GM23338 (cell line): ENCODE measurements at regions not wholly inside any gene's neighbourhood (a gene's known extent, or its start where the extent isn't known, plus 50 kb on each side); places are given as distances from the start of the nearest gene placed in this dataset.

Experiments used
- ATAC-seq: fragments of 200-7000 bp; cut with Tn5 transposase; 3 replicates; pipeline ENCODE4 v1.9.1; 2020
- DNase-seq: peaks from one replicate; pipeline ENCODE4 v3.0.0-alpha.2; 2015; ENCODE audit warnings: low spot score
- H2AFZ ChIP-seq: fragments of 200-600 bp; sonication (generic); 2 replicates; pipeline ENCODE4 v1.8.0; 2016; ENCODE audit warnings: antibody characterized with exemption, mild to moderate bottlenecking, moderate library complexity
- H3F3A ChIP-seq: fragments of 200-600 bp; sonication (generic); replicated peaks from 2 replicates; pipeline ENCODE4 v1.8.0; 2017; ENCODE audit warnings: antibody characterized with exemption, mixed run types, low read depth
- H3K27ac ChIP-seq: fragments of 200-600 bp; sonication (generic); 2 replicates; pipeline ENCODE4 v1.6.1; 2016; ENCODE audit warnings: low read depth
- H3K27me3 ChIP-seq: fragments of 200-600 bp; sonication (generic); 2 replicates; pipeline ENCODE4 v1.8.0; 2016; ENCODE audit warnings: mild to moderate bottlenecking, mixed run types, moderate library complexity; ENCODE audit not compliant: insufficient read depth
- H3K36me3 ChIP-seq: fragments of 200-600 bp; sonication (generic); 2 replicates; pipeline ENCODE4 v1.8.0; 2016; ENCODE audit warnings: mild to moderate bottlenecking; ENCODE audit not compliant: insufficient read depth
- H3K4me1 ChIP-seq: fragments of 200-600 bp; sonication (generic); 2 replicates; pipeline ENCODE4 v1.8.0; 2016; ENCODE audit warnings: mild to moderate bottlenecking, moderate library complexity; ENCODE audit not compliant: insufficient read depth
- H3K4me2 ChIP-seq: fragments of 200-600 bp; sonication (generic); 2 replicates; pipeline ENCODE4 v1.7.1; 2017; ENCODE audit warnings: mixed run types
- H3K4me3 ChIP-seq: fragments of 200-600 bp; sonication (generic); 2 replicates; pipeline ENCODE4 v1.6.1; 2016; ENCODE audit warnings: mixed run types
- H3K79me2 ChIP-seq: fragments of 200-600 bp; sonication (generic); replicated peaks from 2 replicates; pipeline ENCODE4 v1.8.0; 2017; ENCODE audit warnings: mild to moderate bottlenecking; ENCODE audit not compliant: insufficient read depth
- H3K9me2 ChIP-seq: fragments of 200-600 bp; sonication (generic); 2 replicates; pipeline ENCODE4 v1.8.0; 2017; ENCODE audit not compliant: insufficient read depth
- H4K20me1 ChIP-seq: fragments of 200-600 bp; sonication (generic); replicated peaks from 2 replicates; pipeline ENCODE4 v1.8.0; 2017; ENCODE audit warnings: mild to moderate bottlenecking; ENCODE audit not compliant: insufficient read depth
- H3K27ac Mint-ChIP-seq: 2 replicates; pipeline ENCODE4 v1.8.0; 2020; ENCODE audit warnings: inconsistent platforms, mild to moderate bottlenecking, moderate library complexity, mixed read lengths
- H3K27me3 Mint-ChIP-seq: 3 replicates; pipeline ENCODE4 v1.8.0; 2022; ENCODE audit warnings: low read depth, mild to moderate bottlenecking, moderate library complexity, mixed read lengths, inconsistent platforms; ENCODE audit not compliant: insufficient read depth, poor library complexity
- H3K36me3 Mint-ChIP-seq: 3 replicates; pipeline ENCODE4 v1.8.0; 2021; ENCODE audit warnings: low read depth, mild to moderate bottlenecking, inconsistent platforms, moderate library complexity, mixed read lengths
- H3K4me1 Mint-ChIP-seq: 3 replicates; pipeline ENCODE4 v1.8.0; 2020; ENCODE audit warnings: mild to moderate bottlenecking, inconsistent platforms, mixed read lengths
- H3K4me3 Mint-ChIP-seq: 3 replicates; pipeline ENCODE4 v1.8.0; 2021; ENCODE audit warnings: moderate library complexity, mild to moderate bottlenecking, inconsistent platforms, mixed read lengths
- H3K9me3 Mint-ChIP-seq: 3 replicates; pipeline ENCODE4 v1.8.0; 2020; ENCODE audit warnings: moderate library complexity, mild to moderate bottlenecking, inconsistent platforms, mixed read lengths
- EZH2phosphoT487 ChIP-seq: fragments of 200-600 bp; sonication (generic); IDR thresholded peaks from one replicate; pipeline ENCODE4 v1.8.1; 2018; ENCODE audit warnings: antibody characterized with exemption; ENCODE audit not compliant: unreplicated experiment
- JUNB ChIP-seq: IDR thresholded peaks from one replicate; pipeline ENCODE4 v1.6.1; 2016; ENCODE audit warnings: antibody characterized with exemption; ENCODE audit not compliant: unreplicated experiment
- POLR2AphosphoS5 ChIP-seq: IDR thresholded peaks from 2 replicates; pipeline ENCODE4 v1.6.1; 2016; ENCODE audit warnings: antibody characterized with exemption, low read depth
- REST ChIP-seq: IDR thresholded peaks from one replicate; pipeline ENCODE4 v1.6.1; 2018; ENCODE audit warnings: antibody characterized with exemption; ENCODE audit not compliant: unreplicated experiment
- STAT1 ChIP-seq: IDR thresholded peaks from one replicate; pipeline ENCODE4 v1.6.1; 2016; ENCODE audit warnings: antibody characterized with exemption; ENCODE audit not compliant: unreplicated experiment
- ZNF114 ChIP-seq: fragments of 250-450 bp; sonication (Bioruptor Pico); IDR thresholded peaks from 2 replicates; pipeline ENCODE4 v1.5.0; 2020; ENCODE audit warnings: mild to moderate bottlenecking, moderate library complexity
- TF ChIP-seq, protein P1 (sequence below): fragments of 250-450 bp; sonication (Bioruptor Pico); IDR thresholded peaks from 2 replicates; pipeline ENCODE4 v1.5.0; 2020; ENCODE audit warnings: mild to moderate bottlenecking, moderate library complexity

DNA sequence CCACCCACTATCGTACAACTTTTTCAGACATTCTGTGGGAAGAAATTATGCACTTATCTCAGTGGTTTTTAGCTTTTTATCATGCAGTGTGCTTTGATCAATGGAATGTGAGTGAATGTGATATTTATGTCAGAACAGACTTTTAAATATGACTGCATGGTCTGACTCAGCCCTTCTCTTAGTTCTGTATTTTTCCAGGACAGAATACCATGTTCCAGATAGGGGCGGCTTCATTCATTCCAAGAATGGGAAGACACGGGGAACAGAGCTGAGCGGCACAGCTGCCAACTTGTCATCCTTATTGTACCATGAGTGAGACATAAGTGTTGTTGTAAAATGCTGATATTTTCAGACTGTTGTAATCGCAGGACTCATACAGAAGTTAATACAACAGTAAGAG is 214.6 kb upstream of the NCAM2 start:
- Histone ChIP-seq H3K36me3 (peaks cover 11% of the 10 kb centered on the region; the same call in 1 of the 2 replicates), H3K27me3 (no peaks in the 10 kb centered on the region), H3F3A (no peaks in the 10 kb centered on the region), H3K27ac (no peak overlapping the region), H3K4me3 (no peak overlapping the region), H4K20me1 (no peaks in the 10 kb centered on the region), H3K9me2 (0 out of 2 replicates have a peak, but pooled peaks cover 3% of the 10 kb centered on the region), H3K4me2 (no peak overlapping the region), H2AFZ (no peak overlapping the region; the same call in 1 of the 2 replicates), H3K4me1 (no peaks in the 10 kb centered on the region), H3K79me2 (no peaks in the 10 kb centered on the region)
- Mint-ChIP-seq H3K4me1 (peaks cover 8% of the 10 kb centered on the region; the same call in 1 of the 3 replicates), H3K27ac (no peak overlapping the region), H3K36me3 (peaks cover 45% of the 10 kb centered on the region), H3K27me3 (peaks cover 8% of the 10 kb centered on the region), H3K4me3 (no peak overlapping the region), H3K9me3 (peaks cover 44% of the 10 kb centered on the region)
- DNase-seq (no peak), ATAC-seq (no peak)
- no peak for TF ChIP-seq REST
- TF ChIP-seq POLR2AphosphoS5, result no peak
- TF ChIP-seq, protein P1, sequence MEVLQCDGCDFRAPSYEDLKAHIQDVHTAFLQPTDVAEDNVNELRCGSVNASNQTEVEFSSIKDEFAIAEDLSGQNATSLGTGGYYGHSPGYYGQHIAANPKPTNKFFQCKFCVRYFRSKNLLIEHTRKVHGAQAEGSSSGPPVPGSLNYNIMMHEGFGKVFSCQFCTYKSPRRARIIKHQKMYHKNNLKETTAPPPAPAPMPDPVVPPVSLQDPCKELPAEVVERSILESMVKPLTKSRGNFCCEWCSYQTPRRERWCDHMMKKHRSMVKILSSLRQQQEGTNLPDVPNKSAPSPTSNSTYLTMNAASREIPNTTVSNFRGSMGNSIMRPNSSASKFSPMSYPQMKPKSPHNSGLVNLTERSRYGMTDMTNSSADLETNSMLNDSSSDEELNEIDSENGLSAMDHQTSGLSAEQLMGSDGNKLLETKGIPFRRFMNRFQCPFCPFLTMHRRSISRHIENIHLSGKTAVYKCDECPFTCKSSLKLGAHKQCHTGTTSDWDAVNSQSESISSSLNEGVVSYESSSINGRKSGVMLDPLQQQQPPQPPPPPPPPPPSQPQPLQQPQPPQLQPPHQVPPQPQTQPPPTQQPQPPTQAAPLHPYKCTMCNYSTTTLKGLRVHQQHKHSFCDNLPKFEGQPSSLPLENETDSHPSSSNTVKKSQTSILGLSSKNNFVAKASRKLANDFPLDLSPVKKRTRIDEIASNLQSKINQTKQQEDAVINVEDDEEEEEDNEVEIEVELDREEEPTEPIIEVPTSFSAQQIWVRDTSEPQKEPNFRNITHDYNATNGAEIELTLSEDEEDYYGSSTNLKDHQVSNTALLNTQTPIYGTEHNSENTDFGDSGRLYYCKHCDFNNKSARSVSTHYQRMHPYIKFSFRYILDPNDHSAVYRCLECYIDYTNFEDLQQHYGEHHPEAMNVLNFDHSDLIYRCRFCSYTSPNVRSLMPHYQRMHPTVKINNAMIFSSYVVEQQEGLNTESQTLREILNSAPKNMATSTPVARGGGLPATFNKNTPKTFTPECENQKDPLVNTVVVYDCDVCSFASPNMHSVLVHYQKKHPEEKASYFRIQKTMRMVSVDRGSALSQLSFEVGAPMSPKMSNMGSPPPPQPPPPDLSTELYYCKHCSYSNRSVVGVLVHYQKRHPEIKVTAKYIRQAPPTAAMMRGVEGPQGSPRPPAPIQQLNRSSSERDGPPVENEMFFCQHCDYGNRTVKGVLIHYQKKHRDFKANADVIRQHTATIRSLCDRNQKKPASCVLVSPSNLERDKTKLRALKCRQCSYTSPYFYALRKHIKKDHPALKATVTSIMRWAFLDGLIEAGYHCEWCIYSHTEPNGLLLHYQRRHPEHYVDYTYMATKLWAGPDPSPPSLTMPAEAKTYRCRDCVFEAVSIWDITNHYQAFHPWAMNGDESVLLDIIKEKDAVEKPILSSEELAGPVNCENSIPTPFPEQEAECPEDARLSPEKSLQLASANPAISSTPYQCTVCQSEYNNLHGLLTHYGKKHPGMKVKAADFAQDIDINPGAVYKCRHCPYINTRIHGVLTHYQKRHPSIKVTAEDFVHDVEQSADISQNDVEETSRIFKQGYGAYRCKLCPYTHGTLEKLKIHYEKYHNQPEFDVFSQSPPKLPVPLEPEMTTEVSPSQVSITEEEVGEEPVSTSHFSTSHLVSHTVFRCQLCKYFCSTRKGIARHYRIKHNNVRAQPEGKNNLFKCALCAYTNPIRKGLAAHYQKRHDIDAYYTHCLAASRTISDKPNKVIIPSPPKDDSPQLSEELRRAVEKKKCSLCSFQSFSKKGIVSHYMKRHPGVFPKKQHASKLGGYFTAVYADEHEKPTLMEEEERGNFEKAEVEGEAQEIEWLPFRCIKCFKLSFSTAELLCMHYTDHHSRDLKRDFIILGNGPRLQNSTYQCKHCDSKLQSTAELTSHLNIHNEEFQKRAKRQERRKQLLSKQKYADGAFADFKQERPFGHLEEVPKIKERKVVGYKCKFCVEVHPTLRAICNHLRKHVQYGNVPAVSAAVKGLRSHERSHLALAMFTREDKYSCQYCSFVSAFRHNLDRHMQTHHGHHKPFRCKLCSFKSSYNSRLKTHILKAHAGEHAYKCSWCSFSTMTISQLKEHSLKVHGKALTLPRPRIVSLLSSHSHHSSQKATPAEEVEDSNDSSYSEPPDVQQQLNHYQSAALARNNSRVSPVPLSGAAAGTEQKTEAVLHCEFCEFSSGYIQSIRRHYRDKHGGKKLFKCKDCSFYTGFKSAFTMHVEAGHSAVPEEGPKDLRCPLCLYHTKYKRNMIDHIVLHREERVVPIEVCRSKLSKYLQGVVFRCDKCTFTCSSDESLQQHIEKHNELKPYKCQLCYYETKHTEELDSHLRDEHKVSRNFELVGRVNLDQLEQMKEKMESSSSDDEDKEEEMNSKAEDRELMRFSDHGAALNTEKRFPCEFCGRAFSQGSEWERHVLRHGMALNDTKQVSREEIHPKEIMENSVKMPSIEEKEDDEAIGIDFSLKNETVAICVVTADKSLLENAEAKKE (CRISPR knock-in tag), result no peak
- no peak for TF ChIP-seq EZH2phosphoT487
- no peak for TF ChIP-seq JUNB
- TF ChIP-seq STAT1, result no peak
- no peak for TF ChIP-seq ZNF114 (CRISPR knock-in tag)
